Stimulated activated naive CD4-positive, alpha-beta T cell treated with Interleukin-2 at 50 U/mL for 16 hours (primary cell): ENCODE measurements at regions not wholly inside any gene's neighbourhood (a gene's known extent, or its start where the extent isn't known, plus 50 kb on each side); places are given as distances from the start of the nearest gene placed in this dataset.

Experiments
- DNase-seq: peaks from one replicate; lab custom pipeline; 2025; lab: John Stamatoyannopoulos, UW

GRCh38 chr13:109368230-109368629 is 418.2 kb downstream of the IRS2 start:
- no peak for DNase-seq

GRCh38 chr13:109366525-109366924 is 419.9 kb downstream of the IRS2 start:
- DNase-seq: no peak

DNA sequence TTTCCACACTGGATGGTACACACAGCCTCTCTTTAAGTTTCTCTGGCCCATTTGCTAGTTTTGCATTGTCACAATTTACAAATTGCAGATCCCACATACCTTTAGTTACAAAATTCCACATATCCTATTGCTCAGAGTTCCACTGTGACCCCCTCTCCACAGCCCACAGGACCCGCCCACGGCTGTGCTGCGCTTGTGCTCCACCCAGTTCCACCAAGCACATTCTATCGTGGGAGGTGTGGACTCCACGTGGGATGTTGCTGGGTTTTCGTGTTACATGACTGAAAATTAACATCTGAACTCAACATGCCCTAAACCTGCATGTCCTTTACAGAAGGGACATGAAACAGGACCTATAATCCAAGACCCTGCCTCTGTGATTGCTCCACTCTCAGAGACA is 423.0 kb downstream of the IRS2 start:
- DNase-seq: no peak

DNA sequence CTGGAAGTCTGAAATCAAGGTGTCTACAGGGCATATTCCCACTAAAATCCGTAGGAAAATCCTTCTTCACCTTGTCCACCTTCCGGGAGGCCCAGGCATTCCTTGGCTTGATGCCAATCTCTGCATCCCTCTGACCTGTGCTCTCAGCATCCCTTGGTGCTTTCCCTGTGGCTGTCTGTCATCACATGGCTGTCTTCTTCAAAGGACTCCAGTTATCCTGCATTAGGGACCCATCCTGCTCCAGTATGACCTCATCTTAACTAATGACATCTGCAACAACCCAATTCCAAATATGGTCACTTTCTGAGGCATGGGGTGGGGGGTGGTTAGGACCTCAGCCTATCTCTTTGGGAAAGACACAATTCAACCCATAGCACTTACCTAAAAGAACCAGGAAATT is 423.8 kb downstream of the IRS2 start:
- no peak for DNase-seq

DNA sequence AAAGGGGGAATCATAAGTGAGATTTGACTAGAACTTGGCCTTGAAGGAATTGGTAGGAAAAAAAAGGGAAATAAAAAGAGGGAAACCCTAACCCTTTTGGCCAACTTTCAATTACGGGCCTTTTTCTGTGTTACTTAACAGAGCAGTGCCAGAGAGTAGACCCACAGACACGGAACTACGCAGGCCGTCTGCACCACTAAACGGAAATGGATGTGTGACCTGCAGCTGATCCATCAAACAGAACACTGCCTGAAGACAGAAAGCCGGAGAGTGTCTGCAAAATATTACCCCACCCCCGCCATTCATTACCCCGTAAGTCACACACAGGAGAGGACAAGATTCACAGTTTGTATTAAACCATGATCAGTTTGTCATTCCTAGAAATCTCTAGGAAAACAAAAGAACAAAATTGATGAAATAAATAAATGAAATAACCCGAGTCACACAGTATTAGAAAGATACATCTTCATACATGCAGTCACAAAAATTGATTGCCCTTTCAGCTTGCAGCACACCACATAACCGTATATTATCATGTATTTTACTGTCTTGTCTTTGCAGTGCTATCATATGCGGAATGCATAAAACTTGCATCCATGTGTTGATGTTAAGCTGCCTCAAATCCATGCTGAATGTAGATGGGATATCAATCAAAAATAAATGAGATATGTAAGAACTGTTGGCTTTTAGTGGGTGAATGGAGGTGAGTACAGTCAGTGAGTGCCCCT is 424.7 kb downstream of the IRS2 start:
- DNase-seq: no peak

DNA sequence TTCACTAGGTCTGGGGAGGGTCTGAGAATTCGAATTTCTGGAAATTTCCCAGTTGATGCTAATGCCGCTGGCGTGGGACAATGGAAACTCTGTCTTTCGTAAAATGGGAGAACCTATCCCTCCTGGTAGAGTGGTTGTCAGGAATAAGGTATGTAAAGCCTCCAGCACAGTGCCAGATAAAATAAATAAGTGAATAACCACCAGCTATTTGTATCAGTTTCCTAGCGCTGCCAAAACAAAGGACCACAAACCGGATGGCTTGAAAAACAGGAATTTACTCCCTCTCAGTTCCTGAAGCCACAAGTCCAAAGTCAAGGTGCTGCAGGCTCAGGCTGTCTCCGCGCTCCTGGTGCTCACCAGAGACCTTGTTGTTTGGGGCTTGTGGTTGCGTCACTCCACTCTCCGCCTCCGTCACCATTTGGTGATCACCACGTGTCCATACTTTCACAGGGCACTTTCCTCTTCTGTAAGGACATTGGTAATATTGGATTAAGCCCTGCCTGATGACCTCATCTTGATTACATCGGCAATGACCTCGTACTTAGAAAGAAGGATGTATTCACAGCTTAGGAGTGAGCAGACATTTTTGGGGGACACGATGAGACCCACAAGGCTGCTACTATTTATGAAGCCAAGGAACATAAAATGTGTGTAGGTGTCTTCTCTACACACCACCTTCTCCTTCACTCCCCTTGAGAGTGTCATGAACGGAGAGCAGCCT is 428.5 kb downstream of the IRS2 start:
- DNase-seq: no peak

DNA sequence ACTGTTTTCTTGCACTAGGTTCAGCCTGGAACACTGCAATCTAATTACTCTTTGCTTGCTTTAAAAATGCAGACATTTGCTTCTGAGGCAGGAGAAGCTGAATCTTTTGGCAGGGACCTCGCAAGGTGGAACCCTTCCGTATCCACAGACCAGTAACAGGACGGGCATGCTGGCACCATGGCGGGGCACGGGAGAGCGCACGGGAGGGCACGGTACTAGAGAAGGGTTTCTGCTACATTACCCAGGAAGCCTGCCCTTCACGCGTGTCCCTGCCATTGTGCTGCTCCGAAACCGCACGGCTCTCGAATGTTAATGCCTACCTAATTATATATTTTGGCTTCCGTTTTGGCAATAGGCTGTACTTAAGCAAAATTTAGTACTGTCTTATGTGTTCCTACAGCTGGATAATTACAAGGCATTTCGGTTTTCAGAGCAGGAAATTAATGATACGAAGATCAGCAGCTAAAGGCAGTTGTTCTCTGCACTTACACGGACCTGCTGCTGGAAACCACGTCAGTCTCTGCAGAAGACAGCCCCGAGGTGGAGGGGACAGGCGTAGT is 430.4 kb downstream of the IRS2 start:
- DNase-seq: no peak

DNA sequence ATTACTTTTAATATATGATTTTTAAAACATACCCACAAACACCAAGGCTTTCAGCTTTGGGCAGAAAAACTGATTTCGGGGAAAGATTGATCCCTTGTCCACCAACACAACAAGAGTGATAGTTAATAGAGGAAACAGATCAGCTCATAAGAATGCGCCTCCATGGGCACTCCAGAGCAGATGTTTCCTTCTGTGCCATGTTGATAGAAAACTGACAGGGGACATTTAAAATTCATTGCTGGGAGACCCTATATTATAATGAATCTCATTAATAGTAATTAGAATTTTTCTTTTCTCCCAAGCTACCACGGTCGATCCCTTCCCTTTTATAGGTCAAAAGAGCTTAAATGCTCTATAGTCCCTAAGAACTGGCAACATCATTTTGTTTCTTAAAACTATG is 431.2 kb downstream of the IRS2 start:
- no peak for DNase-seq

DNA sequence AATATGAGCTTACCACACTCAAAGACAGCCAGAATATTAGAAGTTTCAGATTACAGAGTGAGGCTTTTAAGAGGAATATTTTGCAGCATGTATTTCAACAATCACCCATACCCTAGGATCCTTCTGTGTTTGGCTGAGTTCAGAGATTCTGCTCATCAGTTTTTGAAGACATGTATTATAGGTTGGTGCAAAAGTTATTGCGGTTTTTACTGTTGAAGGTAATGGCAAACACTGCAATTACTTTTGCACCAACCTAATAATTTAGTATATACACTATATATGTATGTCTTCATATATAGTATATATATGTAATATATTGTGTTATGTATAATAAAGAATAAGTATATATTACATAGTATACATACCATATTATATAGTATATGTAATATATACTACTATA is 435.1 kb downstream of the IRS2 start:
- no peak for DNase-seq

DNA sequence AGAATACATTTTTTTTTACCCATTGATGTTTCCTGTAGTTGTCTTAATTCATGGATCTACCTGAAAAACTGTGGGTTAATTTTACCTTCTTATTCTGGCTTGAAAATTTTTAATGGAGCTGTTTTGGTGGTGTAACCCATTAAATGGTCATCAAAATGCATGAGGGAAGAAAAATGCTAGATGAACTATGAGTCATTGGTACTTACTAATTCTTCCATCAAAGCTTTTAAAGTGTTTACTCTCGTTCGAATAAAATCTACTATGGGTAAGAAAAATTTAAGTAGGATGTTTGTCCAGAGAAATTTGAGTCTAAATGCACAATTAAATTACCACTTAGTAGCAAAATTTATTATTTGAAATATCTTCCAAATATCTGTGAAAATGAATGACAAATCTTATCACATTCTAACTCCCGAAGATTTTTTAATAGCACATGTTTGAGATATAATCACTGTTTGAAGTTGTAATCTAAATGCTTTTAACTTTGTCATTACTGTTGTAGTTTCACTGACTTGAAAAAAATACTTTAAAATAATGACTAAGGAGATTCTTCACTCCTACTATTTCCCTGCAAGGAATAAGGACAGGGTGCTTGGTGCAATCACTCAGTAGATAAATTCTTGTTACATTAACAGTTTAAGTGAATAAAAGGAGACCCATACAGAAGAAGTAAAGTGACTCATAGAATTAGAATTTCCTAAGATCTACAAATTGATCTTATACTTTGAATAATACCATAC is 437.7 kb downstream of the IRS2 start:
- no peak for DNase-seq

- no peak for DNase-seq
Observed at GRCh38 chr13:109346060-109346459, 440.3 kb downstream of the IRS2 start.

GRCh38 chr13:109345433-109345941 is 440.9 kb downstream of the IRS2 start:
- DNase-seq: no peak

GRCh38 chr13:109344552-109345157 is 441.7 kb downstream of the IRS2 start:
- no peak for DNase-seq

GRCh38 chr13:109336730-109337129 is 449.7 kb downstream of the IRS2 start:
- no peak for DNase-seq

- DNase-seq: no peak
Observed at GRCh38 chr13:109333893-109334651, 452.3 kb downstream of the IRS2 start.

GRCh38 chr13:109332506-109333499 is 453.6 kb downstream of the IRS2 start:
- no peak for DNase-seq

- DNase-seq: no peak
Observed at GRCh38 chr13:109331898-109332297, 454.5 kb downstream of the IRS2 start.

DNA sequence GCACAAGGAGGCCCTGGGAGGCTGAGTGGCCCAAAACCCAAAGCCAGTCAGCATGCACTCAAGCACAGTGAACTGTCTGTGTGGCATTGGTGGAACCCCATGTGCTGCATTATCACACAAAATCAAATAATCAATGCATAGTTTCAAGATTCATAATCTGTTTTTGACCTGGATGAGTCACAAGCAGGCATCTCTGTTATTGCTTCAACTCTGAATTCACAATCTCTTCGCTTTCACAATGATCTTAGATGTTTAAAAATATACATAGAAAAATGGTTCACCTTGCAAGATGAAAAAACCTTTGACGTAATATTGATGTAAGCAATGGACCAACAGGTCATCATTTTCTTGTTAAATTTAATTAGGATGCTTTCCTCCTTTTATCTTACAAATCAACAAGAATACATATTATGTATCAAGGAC is 455.4 kb downstream of the IRS2 start:
- DNase-seq: no peak

DNA sequence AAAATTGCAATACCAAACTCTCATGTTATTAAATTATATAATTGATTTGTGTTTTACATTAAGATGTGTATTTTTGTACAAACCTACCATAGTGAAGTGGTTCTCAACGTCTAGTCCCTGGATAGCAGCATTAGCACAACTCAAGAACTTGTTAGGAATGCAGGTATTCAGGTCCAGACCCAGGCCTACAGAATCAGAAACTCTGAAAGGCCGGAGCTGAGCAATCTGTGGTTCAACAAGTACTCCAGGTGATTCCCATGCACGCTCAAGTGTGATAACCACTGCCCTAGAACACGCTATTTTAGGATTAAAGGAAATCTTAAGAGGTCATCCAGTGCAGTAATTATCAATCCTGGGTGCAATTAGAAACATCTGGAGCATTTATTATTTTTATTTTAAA is 456.3 kb downstream of the IRS2 start:
- no peak for DNase-seq

DNA sequence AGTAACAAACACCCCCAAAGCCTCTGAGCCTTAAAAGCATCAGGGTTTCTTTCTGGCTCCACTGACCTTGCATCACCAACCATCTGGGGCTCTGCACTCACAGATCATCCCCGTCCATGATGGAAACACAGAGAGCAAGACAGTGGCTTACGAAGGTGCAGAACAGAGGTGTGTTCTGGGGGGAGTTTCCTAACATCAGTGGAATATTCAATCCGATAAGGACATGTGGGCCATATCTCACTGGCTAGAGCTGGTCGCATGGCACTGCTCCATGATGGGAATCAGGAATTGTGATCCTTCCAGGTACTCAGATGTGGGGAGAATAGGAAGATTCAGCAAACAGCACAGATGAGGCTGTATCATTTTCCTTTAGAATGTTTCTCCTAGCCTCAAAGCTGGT is 457.2 kb downstream of the IRS2 start:
- no peak for DNase-seq
